A673 (cell line): ENCODE measurements at regions not wholly inside any gene's neighbourhood (a gene's known extent, or its start where the extent isn't known, plus 50 kb on each side); places are given as distances from the start of the nearest gene placed in this dataset.

Source experiments
- EZH2 ChIP-seq: fragments of 200-600 bp; sonication (generic); IDR thresholded peaks from 2 replicates; pipeline ENCODE4 v1.6.1; 2017; ENCODE audit warnings: borderline replicate concordance, low read depth, mild to moderate bottlenecking, mixed read lengths, antibody characterized with exemption, low read length; ENCODE audit not compliant: poor library complexity, severe bottlenecking
- TF ChIP-seq, protein P1 (sequence below): fragments of 300-800, 200-600 bp; sonication (generic); conservative IDR thresholded peaks from 2 replicates; pipeline ENCODE4 v1.5.1; 2017; ENCODE audit warnings: low read depth, mild to moderate bottlenecking, antibody characterized with exemption, low read length, moderate library complexity, mixed read lengths

DNA sequence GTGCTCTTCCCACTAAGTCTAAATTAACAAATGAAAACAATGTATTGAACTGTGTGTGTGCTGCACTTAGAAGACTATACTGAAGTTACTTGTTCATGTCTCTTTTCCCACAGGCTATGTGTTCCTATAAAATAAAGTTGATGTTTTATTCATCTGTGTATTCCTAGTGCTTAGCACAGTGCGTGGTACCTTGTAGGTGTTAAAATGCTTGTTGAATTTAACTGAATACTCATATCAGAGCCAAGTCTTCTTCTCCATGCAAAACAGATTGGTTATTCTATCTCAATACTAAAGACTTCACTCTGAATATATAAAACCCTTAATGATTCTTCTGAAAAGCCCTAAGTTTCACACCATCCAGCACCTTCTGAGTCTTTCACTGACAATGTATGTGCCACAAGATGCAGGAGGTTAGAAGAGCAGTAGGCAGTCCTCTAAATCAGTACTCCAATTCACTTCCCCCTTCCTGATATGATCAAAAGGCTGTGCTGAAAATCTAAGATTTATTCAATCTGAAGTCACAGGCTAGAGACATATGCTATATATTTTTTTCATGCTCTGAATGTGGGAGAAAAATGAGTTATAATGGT lies 231.7 kb upstream of the CCDC150 start:
- TF ChIP-seq, protein P1, sequence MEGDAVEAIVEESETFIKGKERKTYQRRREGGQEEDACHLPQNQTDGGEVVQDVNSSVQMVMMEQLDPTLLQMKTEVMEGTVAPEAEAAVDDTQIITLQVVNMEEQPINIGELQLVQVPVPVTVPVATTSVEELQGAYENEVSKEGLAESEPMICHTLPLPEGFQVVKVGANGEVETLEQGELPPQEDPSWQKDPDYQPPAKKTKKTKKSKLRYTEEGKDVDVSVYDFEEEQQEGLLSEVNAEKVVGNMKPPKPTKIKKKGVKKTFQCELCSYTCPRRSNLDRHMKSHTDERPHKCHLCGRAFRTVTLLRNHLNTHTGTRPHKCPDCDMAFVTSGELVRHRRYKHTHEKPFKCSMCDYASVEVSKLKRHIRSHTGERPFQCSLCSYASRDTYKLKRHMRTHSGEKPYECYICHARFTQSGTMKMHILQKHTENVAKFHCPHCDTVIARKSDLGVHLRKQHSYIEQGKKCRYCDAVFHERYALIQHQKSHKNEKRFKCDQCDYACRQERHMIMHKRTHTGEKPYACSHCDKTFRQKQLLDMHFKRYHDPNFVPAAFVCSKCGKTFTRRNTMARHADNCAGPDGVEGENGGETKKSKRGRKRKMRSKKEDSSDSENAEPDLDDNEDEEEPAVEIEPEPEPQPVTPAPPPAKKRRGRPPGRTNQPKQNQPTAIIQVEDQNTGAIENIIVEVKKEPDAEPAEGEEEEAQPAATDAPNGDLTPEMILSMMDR, result no peak
- TF ChIP-seq EZH2, result no peak
